ENCODE measurements at regions not wholly inside any gene's neighbourhood (a gene's known extent, or its start where the extent isn't known, plus 50 kb on each side); places are given as distances from the start of the nearest gene placed in this dataset.

DNA sequence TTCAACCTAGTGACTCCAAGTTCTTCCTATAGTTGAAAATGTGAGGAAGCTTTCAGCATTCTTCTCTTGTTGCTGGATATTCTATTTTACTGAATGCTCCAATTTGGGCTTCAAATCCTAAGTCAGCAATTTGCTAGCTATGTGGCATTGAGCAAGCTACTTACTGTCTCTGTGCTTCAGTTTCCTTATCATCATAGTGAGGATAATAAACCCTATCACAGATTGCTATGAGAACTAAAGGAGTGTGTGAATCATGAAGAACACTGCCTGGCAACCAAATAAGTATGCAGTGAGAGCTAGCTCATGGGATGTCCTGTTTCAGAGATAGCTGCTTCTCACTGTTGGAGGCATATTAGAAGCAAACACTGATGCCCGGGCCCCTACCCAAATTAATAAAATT is 163.8 kb upstream of the CDIN1 start:
- TF ChIP-seq CTCF (IDR thresholded peaks at IDR 0.05) (no peak), POLR2A (IDR thresholded peaks at IDR 0.05) (no peak)

All from lower leg skin (tissue), 3 donors.